Neural cell (in vitro differentiated cells): ENCODE measurements at regions not wholly inside any gene's neighbourhood (a gene's known extent, or its start where the extent isn't known, plus 50 kb on each side); places are given as distances from the start of the nearest gene placed in this dataset.

Experiments
- H2AFZ ChIP-seq: fragments of 200-600, 300-800 bp; sonication (generic), shearing (Covaris generic); 2 replicates; pipeline ENCODE4 v1.6.0; 2014; ENCODE audit warnings: low read depth, mild to moderate bottlenecking, antibody characterized with exemption, low read length, moderate library complexity
- H3F3A ChIP-seq: fragments of 200-600 bp; shearing (Covaris generic); 2 replicates; pipeline ENCODE4 v1.6.1; 2016; ENCODE audit warnings: mild to moderate bottlenecking, moderate library complexity, mixed read lengths, antibody characterized with exemption, low read length; ENCODE audit not compliant: insufficient read depth, poor library complexity, severe bottlenecking
- H3K27ac ChIP-seq: fragments of 200-600, 300-800 bp; sonication (generic), shearing (Covaris generic); 2 replicates; pipeline ENCODE4 v1.5.1; 2014; ENCODE audit warnings: mild to moderate bottlenecking, low read length, moderate library complexity
- H3K27me3 ChIP-seq: fragments of 300-800, 200-600 bp; sonication (generic), shearing (Covaris generic); 2 replicates; pipeline ENCODE4 v1.6.0; 2014; ENCODE audit warnings: mild to moderate bottlenecking, low read depth, low read length, moderate library complexity; ENCODE audit not compliant: insufficient read depth
- H3K36me3 ChIP-seq: fragments of 300-800, 200-600 bp; sonication (generic), shearing (Covaris generic); 2 replicates; pipeline ENCODE4 v1.5.1; 2014; ENCODE audit warnings: mild to moderate bottlenecking, antibody characterized with exemption, low read length, moderate library complexity; ENCODE audit not compliant: insufficient read depth
- H3K4me2 ChIP-seq: fragments of 300-800, 200-600 bp; sonication (generic), shearing (Covaris generic); 2 replicates; pipeline ENCODE4 v1.6.0; 2014; ENCODE audit warnings: mild to moderate bottlenecking, low read length
- H3K4me3 ChIP-seq: fragments of 300-800, 200-600 bp; sonication (generic), shearing (Covaris generic); 2 replicates; pipeline ENCODE4 v1.5.1; 2014; ENCODE audit warnings: mild to moderate bottlenecking, low read length, moderate library complexity
- H3K79me2 ChIP-seq: fragments of 200-600 bp; shearing (Covaris generic); replicated peaks from 2 replicates; pipeline ENCODE4 v1.6.0; 2014; ENCODE audit warnings: mild to moderate bottlenecking, low read length, moderate library complexity; ENCODE audit not compliant: insufficient read depth
- H3K9ac ChIP-seq: fragments of 300-800, 200-600 bp; sonication (generic), shearing (Covaris generic); 2 replicates; pipeline ENCODE4 v1.6.1; 2016; ENCODE audit warnings: mild to moderate bottlenecking, low read length, mixed read lengths
- H3K9me2 ChIP-seq: fragments of 200-600 bp; shearing (Covaris generic); 2 replicates; pipeline ENCODE4 v1.6.1; 2016; ENCODE audit warnings: mild to moderate bottlenecking, low read length, mixed read lengths; ENCODE audit not compliant: insufficient read depth
- H3K9me3 ChIP-seq: fragments of 200-600, 300-800 bp; sonication (generic), shearing (Covaris generic); 2 replicates; pipeline ENCODE4 v1.6.1; 2016; ENCODE audit warnings: mild to moderate bottlenecking, mixed run types, low read length, moderate library complexity, mixed read lengths
- H4K20me1 ChIP-seq: fragments of 200-600 bp; shearing (Covaris generic); 2 replicates; pipeline ENCODE4 v1.6.1; 2016; ENCODE audit warnings: mild to moderate bottlenecking, mixed run types; ENCODE audit not compliant: insufficient read depth
- CTCF ChIP-seq: fragments of 450-650 bp; IDR thresholded peaks from 2 replicates; pipeline ENCODE4 v1.5.1; 2014; ENCODE audit warnings: antibody characterized with exemption, mild to moderate bottlenecking, moderate library complexity; ENCODE audit not compliant: poor library complexity, severe bottlenecking
- EP300 ChIP-seq: fragments of 450-650 bp; conservative IDR thresholded peaks from 2 replicates; pipeline ENCODE4 v1.6.1; 2014; ENCODE audit warnings: antibody characterized with exemption, mild to moderate bottlenecking, moderate library complexity; ENCODE audit not compliant: poor library complexity, severe bottlenecking
- EZH2 ChIP-seq: fragments of 200-600, 300-800 bp; shearing (Covaris generic), sonication (generic); IDR thresholded peaks from 2 replicates; pipeline ENCODE4 v1.6.1; 2014; ENCODE audit warnings: antibody characterized with exemption, low read length, borderline replicate concordance, mild to moderate bottlenecking; ENCODE audit not compliant: insufficient read depth, poor library complexity, severe bottlenecking
- MXI1 ChIP-seq: fragments of 450-650 bp; conservative IDR thresholded peaks from 2 replicates; pipeline ENCODE4 v1.6.1; 2014; ENCODE audit warnings: antibody characterized with exemption, mild to moderate bottlenecking; ENCODE audit not compliant: poor library complexity, severe bottlenecking
- POLR2AphosphoS5 ChIP-seq: IDR thresholded peaks from 2 replicates; pipeline ENCODE4 v1.6.1; 2012
- RAD21 ChIP-seq: fragments of 450-650 bp; conservative IDR thresholded peaks from 2 replicates; pipeline ENCODE4 v1.6.1; 2014; ENCODE audit warnings: antibody characterized with exemption, mild to moderate bottlenecking, moderate library complexity
- REST ChIP-seq: IDR thresholded peaks from 2 replicates; pipeline ENCODE4 v1.6.1; 2012; ENCODE audit warnings: borderline replicate concordance
- SMC3 ChIP-seq: fragments of 450-650 bp; conservative IDR thresholded peaks from 2 replicates; pipeline ENCODE4 v1.6.1; 2014; ENCODE audit warnings: antibody characterized with exemption, mild to moderate bottlenecking, moderate library complexity; ENCODE audit not compliant: poor library complexity
- TAF1 ChIP-seq: IDR thresholded peaks from 2 replicates; pipeline ENCODE4 v1.6.1; 2012; ENCODE audit warnings: low read depth

- TF ChIP-seq MXI1 (no peak), EP300 (no peak), RAD21 (no peak), REST (no peak), EZH2 (no peak), SMC3 (no peak), POLR2AphosphoS5 (no peak), TAF1 (no peak), CTCF (no peak)
- H4K20me1 ChIP-seq, result no peaks in the 10 kb centered on the region
- H3K4me2 ChIP-seq, result no peak overlapping the region
- no peaks in the 10 kb centered on the region for H3F3A ChIP-seq
- H3K9ac ChIP-seq, result no peak overlapping the region
- no peak overlapping the region for H3K4me3 ChIP-seq
- H3K9me2 ChIP-seq, result no peaks in the 10 kb centered on the region
- no peak overlapping the region for H2AFZ ChIP-seq
- no peak overlapping the region for H3K27ac ChIP-seq
- no peaks in the 10 kb centered on the region for H3K79me2 ChIP-seq
- H3K27me3 ChIP-seq, result no peaks in the 10 kb centered on the region
- no peaks in the 10 kb centered on the region for H3K36me3 ChIP-seq
- no peaks in the 10 kb centered on the region for H3K9me3 ChIP-seq
Observed at GRCh38 chr10:83959328-83959727, 180.0 kb upstream of the GHITM start.

- no peak for TF ChIP-seq REST
- Histone ChIP-seq H3K4me3 (no peak overlapping the region), H3K79me2 (no peaks in the 10 kb centered on the region), H3K27me3 (no peaks in the 10 kb centered on the region), H3F3A (no peaks in the 10 kb centered on the region), H3K9me3 (no peaks in the 10 kb centered on the region), H3K27ac (no peak overlapping the region), H3K4me2 (no peak overlapping the region), H3K9me2 (no peaks in the 10 kb centered on the region), H2AFZ (no peak overlapping the region), H3K9ac (no peak overlapping the region), H3K36me3 (no peaks in the 10 kb centered on the region), H4K20me1 (no peaks in the 10 kb centered on the region)
Observed at GRCh38 chr10:83960125-83960524, 179.2 kb upstream of the GHITM start.
